HL-60 (cell line): ENCODE measurements at regions not wholly inside any gene's neighbourhood (a gene's known extent, or its start where the extent isn't known, plus 50 kb on each side); places are given as distances from the start of the nearest gene placed in this dataset.

Experiments
- DNase-seq, 2 experiments: peaks; one replicate each; pipeline ENCODE4 v3.0.0-alpha.2; 2010 to 2020; ENCODE audit warnings: low read depth in 1 of 2, low spot score in 1 of 2
- H3K27ac ChIP-seq: fragments of 250-450 bp; sonication (Bioruptor Pico); replicated peaks from 2 replicates; pipeline ENCODE4 v1.5.1; 2020; ENCODE audit warnings: mild to moderate bottlenecking, moderate library complexity
- H3K27me3 ChIP-seq: fragments of 250-450 bp; sonication (Bioruptor Pico); 2 replicates; pipeline ENCODE4 v1.5.1; 2021; ENCODE audit warnings: mild to moderate bottlenecking, moderate library complexity; ENCODE audit not compliant: insufficient read depth, poor library complexity, severe bottlenecking
- H3K4me3 ChIP-seq: replicated peaks from 2 replicates; pipeline ENCODE4 v1.5.1; 2011; ENCODE audit warnings: mild to moderate bottlenecking, control low read depth, low read length; ENCODE audit not compliant: insufficient read depth
- CTCF ChIP-seq: IDR thresholded peaks from one replicate; pipeline ENCODE4 v1.5.1; 2011; ENCODE audit warnings: low read length, control low read depth, inconsistent platforms; ENCODE audit not compliant: insufficient read depth
- GABPA ChIP-seq: IDR thresholded peaks from 2 replicates; pipeline ENCODE4 v1.6.1; 2012; ENCODE audit warnings: low read depth
- POLR2AphosphoS5 ChIP-seq: IDR thresholded peaks from 2 replicates; pipeline ENCODE4 v1.6.1; 2012; ENCODE audit warnings: low read depth
- REST ChIP-seq: IDR thresholded peaks from 2 replicates; pipeline ENCODE4 v1.6.1; 2012; ENCODE audit warnings: low read depth; ENCODE audit not compliant: insufficient replicate concordance
- SPI1 ChIP-seq: IDR thresholded peaks from 2 replicates; pipeline ENCODE4 v1.6.1; 2012; ENCODE audit warnings: low read depth, mild to moderate bottlenecking, borderline replicate concordance

GRCh38 chr16:22614271-22614947, 103.7 kb downstream of the NPIPB5 start:
- DNase-seq = no peak
- TF ChIP-seq SPI1 (no peak), CTCF (no peak), POLR2AphosphoS5 (no peak), GABPA (no peak), REST (no peak)
- H3K27ac ChIP-seq = no peak overlapping the region
- H3K4me3 ChIP-seq = no peak overlapping the region
- H3K27me3 ChIP-seq = no peaks in the 10 kb centered on the region

- DNase-seq = no peak
- TF ChIP-seq CTCF (no peak), REST (no peak), GABPA (no peak), SPI1 (no peak), POLR2AphosphoS5 (no peak)
- no peak overlapping the region for H3K27ac ChIP-seq
Observed at GRCh38 chr16:22618842-22619241, 108.2 kb downstream of the NPIPB5 start.

GRCh38 chr16:22621586-22622155, 111.0 kb downstream of the NPIPB5 start:
- H3K27ac ChIP-seq = no peak overlapping the region
- no peak overlapping the region for H3K4me3 ChIP-seq
- H3K27me3 ChIP-seq = peaks cover 14% of the 10 kb centered on the region
- TF ChIP-seq GABPA (no peak), SPI1 (no peak), REST (no peak), POLR2AphosphoS5 (no peak), CTCF (no peak)
- DNase-seq = no peak

More at GRCh38 chr16:22618842-22619241, 108.2 kb downstream of the NPIPB5 start:
- no peak overlapping the region for H3K4me3 ChIP-seq
- peaks cover 10% of the 10 kb centered on the region for H3K27me3 ChIP-seq
